DMS 273 (cell line): ENCODE measurements at regions not wholly inside any gene's neighbourhood (a gene's known extent, or its start where the extent isn't known, plus 50 kb on each side); places are given as distances from the start of the nearest gene placed in this dataset.
"Not testable (repeated sequence)": the region's sequence is repeated elsewhere in the genome, so short reads cannot be mapped to it uniquely, and the experiment has no call there.

Experiments
- DNase-seq: peaks from one replicate; lab custom pipeline; 2025; ENCODE audit not compliant: unreplicated experiment; lab: John Stamatoyannopoulos, UW

GRCh38 chr6:14217728-14218518 is 100.4 kb downstream of the CD83 start:
- no peak for DNase-seq

DNA sequence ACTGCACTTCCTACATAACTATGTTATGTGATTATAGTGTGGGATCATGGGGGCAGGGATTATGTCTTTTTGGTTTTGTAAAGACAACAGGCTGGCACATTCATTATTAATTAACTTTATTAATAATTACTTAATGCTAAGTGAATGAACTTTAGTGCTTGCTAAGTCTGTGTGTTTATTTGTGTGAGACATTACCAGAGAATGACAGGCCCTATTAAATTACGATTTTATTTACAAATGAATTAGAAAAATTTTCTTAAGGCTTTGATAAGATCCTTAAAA is 100.9 kb downstream of the CD83 start:
- no peak for DNase-seq

GRCh38 chr6:14221564-14222279 is 104.2 kb downstream of the CD83 start:
- no peak for DNase-seq

DNA sequence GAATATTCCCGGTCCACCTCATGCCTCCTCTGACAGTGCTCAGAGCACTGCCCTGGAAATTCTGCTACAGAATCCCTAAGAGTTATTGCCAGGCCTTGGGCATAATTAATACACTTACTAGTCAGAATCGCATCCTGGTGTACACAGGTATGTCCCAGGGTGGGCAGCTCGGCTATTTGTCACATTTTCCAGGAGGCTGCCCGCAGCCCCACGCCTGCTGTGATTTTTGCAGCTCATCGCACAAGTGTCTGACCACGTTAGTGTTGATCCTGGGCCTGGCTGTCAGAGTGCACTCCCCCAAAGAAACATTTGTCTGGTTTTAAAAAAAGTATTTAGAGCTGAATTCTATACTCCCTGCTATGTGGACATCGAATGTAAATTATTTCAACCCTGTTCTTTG is 105.4 kb downstream of the CD83 start:
- no peak for DNase-seq

DNA sequence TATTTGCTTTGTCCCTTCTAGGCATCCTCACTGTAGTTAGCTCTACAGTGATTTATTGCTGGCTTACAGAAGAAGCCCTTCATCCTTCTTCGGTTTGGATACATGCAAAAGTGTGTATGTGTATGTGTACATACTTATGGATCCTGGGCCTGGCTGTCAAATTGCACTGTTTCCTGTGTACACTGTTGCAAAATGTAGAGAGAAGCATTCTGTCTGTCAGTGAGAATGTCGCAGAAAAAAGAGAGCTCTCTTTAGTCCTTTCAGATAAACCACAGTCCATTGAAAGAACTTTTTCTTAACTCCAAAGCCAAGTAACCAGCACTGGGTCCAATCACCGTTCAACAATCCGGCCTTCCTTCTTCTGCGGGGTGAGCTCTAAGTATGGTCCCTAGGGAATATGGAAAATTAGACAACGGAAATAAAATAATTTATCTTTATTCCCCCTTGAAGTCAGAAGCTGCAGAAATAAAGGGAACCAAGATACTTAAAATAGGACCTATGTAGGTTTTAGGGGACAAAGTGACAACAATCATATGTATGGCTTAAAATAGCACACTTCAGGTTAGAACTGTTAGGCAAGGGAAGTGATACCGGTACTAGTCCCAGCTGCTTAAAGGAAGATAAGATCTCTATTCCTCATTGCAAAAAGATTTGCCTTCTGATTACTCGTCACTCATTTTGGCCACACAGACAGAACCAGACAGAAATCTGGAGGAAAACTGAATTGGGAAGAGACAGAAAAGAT is 107.0 kb downstream of the CD83 start:
- no peak for DNase-seq

GRCh38 chr6:14226051-14226660 is 108.6 kb downstream of the CD83 start:
- DNase-seq = no peak

GRCh38 chr6:14228571-14228970 is 111.0 kb downstream of the CD83 start:
- peak; percentile 7 for DNase-seq

DNA sequence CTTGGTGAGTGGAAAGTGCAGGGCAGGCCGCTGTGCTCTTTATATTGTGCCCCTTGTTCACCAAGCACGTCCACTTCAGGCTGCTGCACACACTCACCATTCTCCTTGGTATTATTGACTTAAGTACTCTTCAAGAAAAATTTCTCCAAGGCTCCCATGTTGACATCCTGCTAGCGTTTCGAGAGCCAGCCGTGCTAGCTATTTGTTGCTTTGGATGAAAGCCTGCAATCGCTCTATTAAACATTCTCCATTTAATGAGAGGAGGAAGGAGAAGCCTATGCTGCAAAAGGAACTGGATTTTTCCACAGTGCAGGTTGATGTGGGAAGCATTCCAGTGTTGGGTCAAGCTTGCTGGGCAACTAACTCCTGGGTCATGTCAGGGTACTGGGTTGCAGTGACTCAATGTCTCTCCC is 113.5 kb downstream of the CD83 start:
- DNase-seq = no peak

DNA sequence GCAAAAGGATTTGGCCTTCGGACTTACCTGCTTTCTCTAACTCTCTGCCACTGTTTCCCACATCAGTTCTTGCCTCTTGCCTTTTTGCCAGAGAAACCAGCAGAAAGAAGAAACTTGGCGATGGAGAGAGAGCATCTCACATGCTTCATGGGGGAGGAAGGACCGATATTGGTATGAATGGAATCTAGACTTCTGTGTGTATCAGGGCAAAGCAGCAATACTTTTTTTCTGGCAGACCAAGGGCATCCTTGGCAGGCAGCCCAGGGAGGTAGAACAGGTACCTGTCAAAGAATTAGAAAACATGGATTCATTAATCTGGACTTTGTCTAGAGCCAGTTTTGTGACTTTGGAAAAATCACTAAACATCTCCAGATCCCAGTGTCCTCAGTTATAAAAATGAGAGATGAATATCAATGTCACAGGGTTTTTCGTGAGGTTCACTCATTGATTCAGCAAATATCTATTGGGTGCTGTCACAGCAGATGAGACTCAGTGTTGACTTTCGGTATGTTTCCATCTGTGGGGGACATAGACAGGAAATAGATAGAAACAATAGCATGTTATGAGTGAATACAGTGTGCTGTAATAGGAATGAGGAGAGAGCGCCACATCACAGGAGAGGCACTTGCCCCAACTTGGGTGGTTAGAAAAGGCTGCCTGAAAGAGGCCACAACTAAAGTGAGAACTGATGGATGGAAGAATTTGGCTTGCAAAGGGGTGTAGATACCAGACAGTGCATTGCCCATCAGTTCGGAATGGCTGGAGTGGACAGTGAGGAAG is 114.1 kb downstream of the CD83 start:
- no peak for DNase-seq

GRCh38 chr6:14232889-14233288 is 115.3 kb downstream of the CD83 start:
- DNase-seq = no peak

DNA sequence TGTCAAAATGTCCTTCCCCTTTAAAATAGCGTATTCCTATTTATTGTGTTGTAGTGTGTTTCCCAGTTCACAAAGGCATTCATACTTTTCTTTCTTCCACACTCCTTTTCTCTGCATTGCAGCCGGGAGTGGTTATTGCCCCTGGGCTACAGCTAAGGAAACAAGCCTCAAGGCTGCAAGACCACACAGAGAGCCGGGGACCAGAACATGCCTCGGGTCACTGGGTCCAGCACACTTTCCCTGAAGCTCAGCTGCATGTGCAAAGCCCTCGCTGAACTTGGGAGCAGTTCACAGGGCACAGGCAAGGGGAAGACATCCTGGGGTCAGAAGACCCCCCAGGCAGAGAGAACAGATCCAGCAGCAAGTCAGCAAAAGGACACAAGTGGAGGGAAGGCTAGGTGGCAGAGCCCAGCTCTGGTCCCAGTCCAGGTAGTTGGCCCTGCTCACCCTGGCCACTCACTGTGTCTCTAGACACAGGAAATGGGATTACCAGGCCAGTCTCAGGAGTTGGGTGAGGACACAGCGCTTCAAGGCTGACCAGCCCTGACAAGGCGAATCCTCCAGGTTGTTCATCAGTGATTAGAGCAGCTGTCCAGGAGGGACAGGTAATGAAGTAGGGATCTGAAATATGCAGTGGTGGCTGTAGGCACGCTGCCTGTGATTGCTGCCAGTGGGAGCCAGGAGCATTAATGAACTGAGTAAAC is 118.2 kb downstream of the CD83 start:
- no peak for DNase-seq

DNA sequence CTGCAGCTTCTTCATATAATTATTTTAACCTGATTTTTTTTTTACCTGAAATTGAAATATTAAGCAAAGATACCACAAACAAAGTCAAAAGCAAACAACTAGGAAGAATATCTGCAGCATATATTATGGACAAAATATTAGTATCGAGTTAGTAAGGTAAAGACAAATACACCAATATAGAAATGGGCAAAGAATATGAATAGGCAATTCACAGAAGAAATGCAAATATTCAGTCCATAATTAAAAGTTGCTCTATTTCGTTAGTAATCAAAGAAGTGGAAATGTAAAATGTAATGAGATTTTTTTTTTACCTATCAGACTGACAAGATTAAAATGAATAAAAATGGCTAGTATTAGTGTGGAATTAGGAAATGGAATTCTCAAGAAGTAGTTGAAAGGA is 121.5 kb downstream of the CD83 start:
- no peak for DNase-seq

DNA sequence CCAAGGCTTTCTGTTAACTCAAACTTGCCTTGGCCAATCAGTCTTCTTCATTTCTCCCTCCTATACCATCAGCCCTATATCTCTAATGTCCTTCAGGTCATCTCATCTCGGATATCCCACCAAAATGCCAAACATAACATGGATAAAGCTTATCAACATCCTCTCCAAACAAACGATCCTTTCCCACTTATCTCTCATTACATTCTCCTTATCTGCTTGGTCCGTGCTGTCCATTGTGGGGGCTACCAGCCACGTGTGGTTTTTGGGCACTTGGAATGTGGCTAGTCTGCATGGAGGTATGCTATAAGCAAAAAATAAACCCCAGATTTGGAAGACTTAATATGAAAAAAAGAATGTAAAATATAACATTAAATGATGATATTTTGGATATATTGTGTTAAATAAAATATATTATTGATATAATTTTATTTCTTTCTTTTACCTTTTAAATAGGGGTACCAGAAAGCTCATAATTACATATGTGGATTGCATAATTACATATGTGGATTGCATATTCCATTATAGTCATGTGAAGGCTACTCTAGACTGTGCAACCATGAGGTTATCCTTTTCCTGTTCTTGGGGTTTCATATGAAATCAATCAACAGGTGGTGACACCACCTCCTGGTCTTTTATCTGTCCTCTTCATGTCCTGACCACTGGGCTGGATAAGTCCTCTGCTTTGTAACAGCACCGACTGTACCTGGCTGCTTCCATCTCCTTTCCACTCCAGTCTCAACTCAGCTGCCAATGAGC is 123.0 kb downstream of the CD83 start:
- DNase-seq = no peak

GRCh38 chr6:14241255-14242070 is 123.9 kb downstream of the CD83 start:
- DNase-seq = no peak

DNA sequence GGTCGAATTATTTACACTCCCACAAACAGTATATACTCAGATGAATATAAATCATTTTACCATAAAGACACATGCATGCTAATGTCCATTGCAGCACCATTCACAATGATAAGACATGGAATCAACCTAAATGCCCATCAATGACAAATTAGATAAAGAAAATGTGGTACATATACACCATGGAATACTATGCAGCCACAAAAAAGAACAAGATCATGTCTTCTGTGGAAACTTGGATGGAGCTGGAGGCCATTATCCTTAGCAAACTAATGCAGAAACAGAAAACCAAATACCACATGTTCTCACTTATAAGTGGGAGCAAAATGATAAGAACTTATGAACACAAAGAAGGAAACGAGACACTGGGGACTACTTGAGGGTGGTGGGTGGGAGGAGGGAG is 125.3 kb downstream of the CD83 start:
- DNase-seq = not testable (repeated sequence)

- peak; percentile 35 for DNase-seq
Observed at GRCh38 chr6:14243597-14243996, 126.0 kb downstream of the CD83 start.

- DNase-seq = no peak
Observed at GRCh38 chr6:14246876-14247275, 129.3 kb downstream of the CD83 start.

GRCh38 chr6:14250573-14250972 is 133.0 kb downstream of the CD83 start:
- no peak for DNase-seq
